Stimulated activated CD4-positive, alpha-beta T cell treated with anti-CD3 and anti-CD28 coated beads, Interleukin-12 subunit alpha, Interleukin-12 subunit beta, amount 100 ng/mL, for 24 hours (primary cell): ENCODE measurements at regions not wholly inside any gene's neighbourhood (a gene's known extent, or its start where the extent isn't known, plus 50 kb on each side); places are given as distances from the start of the nearest gene placed in this dataset.
"Not testable (repeated sequence)": the region's sequence is repeated elsewhere in the genome, so short reads cannot be mapped to it uniquely, and the experiment has no call there.

ENCODE experiments used
- DNase-seq, 2 experiments: peaks; one replicate each; pipeline ENCODE4 v3.0.0-alpha.2; 2020; ENCODE audit warnings: low read depth in 2 of 2

DNA sequence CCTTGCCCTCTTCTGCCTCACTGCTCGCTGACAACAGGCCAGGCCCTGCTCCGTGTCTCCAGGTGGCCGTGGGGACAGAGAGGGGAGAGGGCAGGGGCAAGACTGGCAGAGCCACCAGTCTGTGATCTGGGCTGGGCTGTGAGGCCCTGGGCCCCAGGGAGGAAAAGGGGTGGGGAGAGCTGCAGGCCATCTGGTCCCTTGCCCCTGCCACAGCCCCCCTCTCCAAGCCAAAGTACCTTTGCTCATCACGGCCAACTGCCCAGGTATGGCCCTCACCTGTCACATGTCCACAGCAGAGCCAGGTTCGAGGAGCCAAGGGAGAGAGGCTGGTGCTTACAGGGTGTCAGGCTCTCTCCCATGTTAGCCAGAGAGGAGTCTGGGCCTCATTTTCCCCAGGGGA lies 91.4 kb upstream of the LHX1 start:
- DNase-seq = no peak

- DNase-seq = no peak
Measured at GRCh38 chr17:36846410-36847292, 90.6 kb upstream of the LHX1 start.

DNA sequence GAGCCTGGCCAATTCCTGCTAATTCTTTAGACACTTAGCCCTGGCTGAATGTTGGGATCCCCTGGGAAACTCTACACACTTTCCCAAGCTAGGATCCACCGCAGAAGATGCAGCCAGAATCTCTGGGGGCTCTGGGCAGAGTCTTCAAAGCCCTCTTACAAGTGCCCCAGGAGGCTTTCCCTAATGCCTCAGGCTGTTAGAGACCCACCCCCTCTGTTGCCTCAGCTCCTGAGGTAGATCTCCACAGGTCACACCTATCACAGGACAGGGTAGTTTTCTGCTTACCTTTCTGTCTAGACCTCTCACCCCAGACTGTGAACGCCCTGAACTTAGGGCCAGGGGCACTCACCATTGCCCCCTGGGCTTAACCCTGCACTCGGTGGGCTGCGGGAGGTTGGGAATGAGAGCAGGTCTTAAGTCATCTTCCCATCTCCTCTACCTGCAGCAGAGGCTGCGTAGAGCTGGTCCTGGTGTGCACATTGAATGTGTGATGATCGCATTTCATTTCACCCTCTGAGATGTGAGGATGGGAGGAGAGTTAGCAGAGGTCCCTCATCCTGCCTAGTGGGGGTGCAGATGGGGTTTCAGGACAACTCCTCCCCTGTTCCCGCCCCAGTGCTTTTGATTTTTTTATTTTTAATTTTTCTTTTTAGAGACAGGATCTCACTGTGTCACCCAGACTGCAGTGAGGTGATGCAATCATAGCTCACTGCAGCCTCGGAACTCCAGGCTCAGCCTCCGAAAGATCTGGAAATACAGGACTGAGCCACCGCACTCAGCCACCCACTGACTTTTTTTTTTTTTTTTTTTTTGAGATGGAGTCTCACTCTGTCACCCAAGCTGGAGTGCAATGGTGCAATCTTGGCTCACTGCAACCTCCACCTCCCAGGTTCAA lies 89.0 kb upstream of the LHX1 start:
- no peak for DNase-seq

DNA sequence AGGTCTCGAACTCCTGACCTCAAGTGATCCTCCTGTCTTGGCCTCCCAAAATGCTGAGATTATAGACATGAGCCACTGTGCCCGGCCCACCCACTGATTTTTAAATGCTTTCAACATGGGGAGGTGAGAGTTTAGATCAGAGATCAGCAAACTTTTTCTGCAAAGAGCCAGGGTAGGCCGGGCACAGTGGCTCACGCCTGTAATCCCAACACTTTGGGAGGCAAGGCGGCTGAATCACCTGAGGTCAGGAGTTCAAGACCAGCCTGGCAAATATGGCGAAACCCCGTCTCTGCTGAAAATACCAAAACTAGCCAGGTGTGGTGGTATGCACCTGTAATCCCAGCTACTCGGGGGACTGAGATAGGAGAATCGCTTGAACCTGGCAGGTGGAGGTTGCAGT lies 88.3 kb upstream of the LHX1 start:
- not testable (repeated sequence) for DNase-seq

- peak; percentile 21 to 65 for DNase-seq
Measured at GRCh38 chr17:36849871-36850348, 87.4 kb upstream of the LHX1 start.

DNA sequence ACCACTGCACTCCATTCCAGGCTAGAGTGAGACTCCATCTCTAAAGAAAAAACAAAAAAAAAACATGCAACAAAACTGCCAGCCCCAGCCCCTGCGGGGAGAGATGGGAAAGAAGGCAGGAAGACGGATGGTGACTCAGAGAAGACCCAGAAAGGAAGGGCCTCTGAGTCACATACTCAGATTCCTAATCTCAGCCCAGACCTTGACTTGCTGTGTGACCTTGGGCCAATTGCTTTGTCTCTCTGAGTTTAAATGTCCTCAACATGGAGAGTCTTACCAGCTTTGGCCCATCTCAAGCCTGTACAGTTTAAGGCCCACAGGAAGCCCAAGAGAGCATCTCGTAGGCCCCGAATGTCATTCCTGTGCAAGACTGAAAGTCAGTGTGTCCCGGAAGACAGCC lies 86.5 kb upstream of the LHX1 start:
- DNase-seq = peak in 1 of 2 experiments; percentile 16

GRCh38 chr17:36851250-36851649 lies 86.0 kb upstream of the LHX1 start:
- no peak for DNase-seq

DNA sequence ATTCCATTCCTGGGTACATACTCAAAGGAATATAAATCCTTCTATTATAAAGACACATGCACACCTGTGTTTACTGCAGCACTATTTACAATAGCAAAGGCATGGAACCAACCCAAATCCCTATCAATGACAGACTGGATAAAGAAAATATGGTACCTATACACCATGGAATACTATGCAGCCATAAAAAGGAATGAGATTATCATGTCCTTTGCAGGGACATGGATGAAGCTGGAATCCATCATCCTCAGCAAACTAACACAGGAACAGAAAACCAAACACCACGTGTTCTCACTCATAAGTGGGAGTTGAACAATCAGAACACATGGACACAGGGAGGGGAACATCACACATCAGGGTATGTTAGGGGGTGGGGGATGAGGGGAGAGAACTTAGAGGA lies 84.8 kb upstream of the LHX1 start:
- not testable (repeated sequence) for DNase-seq

GRCh38 chr17:36854982-36855381 lies 82.3 kb upstream of the LHX1 start:
- DNase-seq = no peak

DNA sequence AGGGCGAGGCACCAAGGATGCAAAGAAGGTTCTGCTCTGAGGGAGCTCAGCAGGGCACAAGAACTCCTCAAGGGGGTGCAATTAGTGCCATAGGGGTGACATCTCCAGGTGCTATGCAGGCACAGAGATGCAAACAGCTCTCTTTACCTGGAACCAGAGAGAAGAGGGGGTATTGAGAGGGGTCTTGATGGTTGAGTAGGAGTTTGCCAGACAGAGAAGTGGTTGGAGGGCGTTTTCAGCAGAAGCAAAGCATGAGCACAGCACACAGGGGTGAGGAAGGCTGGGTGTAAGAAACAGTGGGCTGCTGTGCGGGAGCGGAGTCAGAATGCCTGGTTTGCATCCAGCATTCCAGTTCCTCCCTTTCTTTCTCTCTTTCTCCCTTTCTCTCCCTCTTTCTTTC lies 81.8 kb upstream of the LHX1 start:
- DNase-seq = no peak

DNA sequence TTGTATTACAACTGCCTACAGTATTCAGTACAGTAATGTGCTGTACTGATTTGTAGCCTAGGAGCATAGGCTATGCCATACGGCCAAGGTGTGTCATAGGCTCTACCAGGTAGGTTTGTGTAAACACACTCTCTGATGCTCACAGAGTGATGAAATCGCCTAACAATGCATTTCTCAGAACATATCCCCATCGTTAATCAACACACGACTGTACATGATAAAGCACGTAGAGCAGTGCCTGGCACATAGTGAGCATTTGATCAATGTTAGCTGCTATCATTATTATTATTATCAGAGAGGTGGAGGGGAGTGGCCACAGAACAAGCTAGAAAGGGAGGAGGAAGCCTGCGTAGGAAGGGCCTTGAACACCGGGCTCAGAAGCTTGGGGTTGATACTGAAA lies 81.1 kb upstream of the LHX1 start:
- no peak for DNase-seq

DNA sequence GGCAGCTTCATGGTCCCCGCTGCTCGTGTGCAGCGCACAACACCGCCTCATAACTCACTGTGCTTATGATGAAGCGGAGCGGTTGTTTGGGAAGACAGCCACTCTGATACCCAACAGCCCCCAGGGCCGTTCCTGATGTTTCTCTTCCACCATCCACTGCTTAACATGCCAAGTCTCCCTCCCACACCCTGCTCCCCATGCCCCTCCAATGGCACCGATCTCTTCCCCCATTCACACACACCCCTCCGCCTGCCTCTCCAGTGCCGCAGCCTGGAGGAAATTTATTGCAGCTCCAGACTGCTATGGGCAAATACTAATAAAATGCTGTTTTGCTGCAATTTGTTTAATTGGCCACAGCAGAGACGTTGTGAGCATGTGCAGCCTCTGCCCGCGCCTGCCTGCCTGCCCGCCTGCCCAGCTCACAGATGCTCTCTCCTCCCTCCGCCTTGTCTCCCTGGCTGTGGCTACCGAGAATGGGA lies 80.3 kb upstream of the LHX1 start:
- DNase-seq = no peak

DNA sequence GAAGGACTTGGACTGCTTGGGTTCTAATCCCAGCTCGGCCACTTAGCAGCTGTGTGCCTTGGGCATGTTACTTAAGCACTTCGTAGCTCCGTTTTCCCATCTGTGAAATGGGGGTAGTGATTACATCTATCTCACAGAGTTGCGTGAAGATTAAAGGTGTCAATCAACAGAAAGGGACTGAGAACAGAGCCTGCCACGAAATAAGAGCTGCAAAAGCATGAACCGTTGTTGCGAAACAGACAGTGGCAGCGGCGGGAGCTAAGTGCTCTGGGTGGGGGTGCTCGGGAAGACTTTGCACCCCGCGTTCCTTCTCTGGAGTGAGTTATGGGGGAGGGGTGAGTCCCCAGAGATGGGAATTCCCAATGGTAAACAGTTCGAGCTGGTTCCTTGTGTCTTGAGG lies 79.6 kb upstream of the LHX1 start:
- DNase-seq = no peak

GRCh38 chr17:36858119-36859002 lies 78.9 kb upstream of the LHX1 start:
- no peak for DNase-seq

- no peak for DNase-seq
Measured at GRCh38 chr17:36859003-36859300, 78.3 kb upstream of the LHX1 start.

DNA sequence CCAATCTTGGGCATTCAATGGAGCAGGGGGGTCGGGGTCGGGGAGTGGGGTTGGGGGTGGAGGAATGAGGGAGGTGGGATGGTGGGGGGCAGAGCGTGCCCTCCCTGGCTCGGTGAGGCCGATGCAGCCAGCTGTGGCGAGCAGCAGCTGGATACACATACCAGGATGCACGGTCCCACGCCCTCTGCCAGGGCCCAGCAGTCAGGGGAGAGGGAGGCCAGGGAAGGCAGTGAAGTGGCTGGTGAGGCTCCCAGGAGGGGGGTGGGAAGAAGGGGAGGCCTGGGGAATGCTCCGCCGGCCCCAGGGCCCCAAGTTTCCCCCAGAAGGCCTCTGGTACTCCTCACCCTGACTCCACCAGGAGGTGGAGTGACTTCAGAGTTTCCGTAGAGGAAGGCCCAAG lies 77.6 kb upstream of the LHX1 start:
- no peak for DNase-seq

DNA sequence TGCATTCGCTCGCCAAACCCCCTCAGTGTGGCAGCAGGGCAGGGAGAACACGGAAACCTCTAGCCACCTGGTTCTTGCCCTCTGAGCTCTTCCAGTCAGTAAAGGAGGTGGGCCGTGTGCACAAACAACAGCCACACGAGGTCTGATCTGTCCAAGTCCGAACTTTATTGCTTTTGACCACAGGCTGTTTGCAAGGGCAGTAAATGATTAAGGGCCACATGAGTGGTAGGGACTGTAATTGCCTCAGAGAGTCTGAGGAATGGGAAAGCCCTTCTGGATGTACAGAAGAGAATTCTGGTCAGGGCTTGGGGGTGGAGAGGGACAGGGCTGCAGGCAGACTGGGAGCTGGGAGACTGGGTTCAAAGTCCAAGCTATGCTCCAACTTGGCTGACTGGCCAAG lies 75.7 kb upstream of the LHX1 start:
- no peak for DNase-seq

DNA sequence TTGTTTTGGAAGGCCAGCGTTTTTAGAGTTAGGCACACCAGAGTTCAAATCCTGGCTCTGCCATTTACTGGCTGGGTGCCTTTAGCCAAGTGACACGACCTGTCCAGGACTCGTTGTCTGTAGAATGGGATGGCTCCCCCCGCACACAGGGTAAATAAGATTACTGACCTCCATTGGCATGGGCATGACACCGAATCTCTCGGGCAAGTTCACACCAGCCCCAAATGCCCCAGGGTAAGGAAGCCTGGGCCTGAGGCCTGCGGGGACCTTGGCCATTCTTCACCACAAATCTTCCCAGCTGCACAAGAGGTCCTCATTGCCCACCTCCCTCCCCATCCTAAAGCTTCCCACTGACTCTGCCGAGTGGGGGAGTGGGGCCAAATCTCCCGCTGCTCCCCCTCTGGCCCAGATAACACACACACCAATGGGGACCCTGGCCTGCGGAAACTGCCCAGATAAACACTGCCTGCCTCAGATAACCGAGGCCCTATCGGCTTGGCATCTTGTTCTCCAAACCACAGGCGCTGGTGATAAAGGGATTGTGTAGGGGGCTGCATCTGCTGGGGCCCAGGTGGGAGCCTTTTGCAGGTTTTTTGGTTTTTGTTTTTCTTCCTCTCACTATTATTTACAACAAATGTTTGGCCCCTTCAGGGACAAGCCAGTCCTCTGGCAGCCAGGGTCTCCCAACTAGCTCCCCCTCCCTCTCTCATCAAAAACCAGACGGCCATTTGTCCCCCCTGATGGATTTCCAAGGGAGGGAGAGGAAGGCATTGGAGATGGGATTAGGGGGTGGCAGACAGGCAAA lies 75.0 kb upstream of the LHX1 start:
- DNase-seq = no peak

- no peak for DNase-seq
Measured at GRCh38 chr17:36863131-36863530, 74.1 kb upstream of the LHX1 start.

- DNase-seq = no peak
Measured at GRCh38 chr17:36863676-36864612, 73.3 kb upstream of the LHX1 start.
